Thoracic aorta (tissue), 2 donors: ENCODE measurements at regions not wholly inside any gene's neighbourhood (a gene's known extent, or its start where the extent isn't known, plus 50 kb on each side); places are given as distances from the start of the nearest gene placed in this dataset.

ENCODE experiments used
- ATAC-seq: fragments of 150-250 bp; one replicate; pipeline ENCODE4 v1.8.0; 2017; ENCODE audit warnings: low read depth; ENCODE audit not compliant: insufficient number of reproducible peaks, low FRiP score
- DNase-seq: peaks from one replicate; pipeline ENCODE4 v3.0.0-alpha.2; 2020; ENCODE audit warnings: low spot score
- H3K27ac ChIP-seq, 2 donors: fragments of 200-600 bp; sonication (generic); 1 replicate in 1 of 2; 2 replicates in 1 of 2; pipeline ENCODE4 v1.5.1; 2016; ENCODE audit warnings: mild to moderate bottlenecking in 2 of 2, moderate library complexity in 2 of 2
- H3K27me3 ChIP-seq: fragments of 200-600 bp; sonication (generic); replicated peaks from 2 replicates; pipeline ENCODE4 v1.6.0; 2016; ENCODE audit warnings: mild to moderate bottlenecking; ENCODE audit not compliant: insufficient read depth
- H3K36me3 ChIP-seq: fragments of 200-600 bp; sonication (generic); one replicate; pipeline ENCODE4 v1.5.1; 2016
- H3K4me1 ChIP-seq, 2 donors: fragments of 200-600 bp; sonication (generic); 1 replicate in 1 of 2; 2 replicates in 1 of 2; pipeline versions ENCODE4 v1.5.1 to v1.6.0; 2016; ENCODE audit warnings: low read depth in 2 of 2, mild to moderate bottlenecking in 1 of 2; ENCODE audit not compliant: control insufficient read depth in 1 of 2
- H3K4me3 ChIP-seq: fragments of 200-600 bp; sonication (generic); 2 replicates; pipeline ENCODE4 v1.5.1; 2016; ENCODE audit warnings: mild to moderate bottlenecking
- H3K9me3 ChIP-seq: fragments of 200-600 bp; sonication (generic); 2 replicates; pipeline ENCODE4 v1.5.1; 2016
- TF ChIP-seq, protein P1 (sequence below): fragments of 200-600 bp; sonication (generic); IDR thresholded peaks from one replicate; pipeline ENCODE4 v1.5.1; 2019; ENCODE audit warnings: antibody characterized with exemption

DNA sequence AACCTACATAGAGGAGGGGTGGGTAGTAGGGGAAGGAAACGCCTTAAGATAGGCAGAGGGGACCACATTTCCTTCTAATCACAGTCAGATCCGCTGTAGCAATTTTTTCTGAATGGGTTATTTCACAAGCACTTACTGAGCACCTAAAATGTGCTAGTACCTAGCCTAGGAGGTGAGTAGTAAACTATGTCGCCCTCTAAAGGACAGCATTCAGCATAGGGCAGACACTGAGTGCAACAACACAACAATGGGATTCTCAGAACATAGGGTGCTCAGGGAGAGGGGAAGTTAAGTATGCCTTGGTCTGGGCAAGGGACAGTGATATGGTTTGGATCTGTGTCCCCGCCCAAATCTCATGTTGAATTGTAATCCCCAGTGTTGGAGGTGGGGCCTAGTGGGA, 166.1 kb upstream of the RAB6C start:
- ATAC-seq (no peak), DNase-seq (no peak)
- no peaks in the 10 kb centered on the region for H3K36me3 ChIP-seq
- TF ChIP-seq, protein P1, sequence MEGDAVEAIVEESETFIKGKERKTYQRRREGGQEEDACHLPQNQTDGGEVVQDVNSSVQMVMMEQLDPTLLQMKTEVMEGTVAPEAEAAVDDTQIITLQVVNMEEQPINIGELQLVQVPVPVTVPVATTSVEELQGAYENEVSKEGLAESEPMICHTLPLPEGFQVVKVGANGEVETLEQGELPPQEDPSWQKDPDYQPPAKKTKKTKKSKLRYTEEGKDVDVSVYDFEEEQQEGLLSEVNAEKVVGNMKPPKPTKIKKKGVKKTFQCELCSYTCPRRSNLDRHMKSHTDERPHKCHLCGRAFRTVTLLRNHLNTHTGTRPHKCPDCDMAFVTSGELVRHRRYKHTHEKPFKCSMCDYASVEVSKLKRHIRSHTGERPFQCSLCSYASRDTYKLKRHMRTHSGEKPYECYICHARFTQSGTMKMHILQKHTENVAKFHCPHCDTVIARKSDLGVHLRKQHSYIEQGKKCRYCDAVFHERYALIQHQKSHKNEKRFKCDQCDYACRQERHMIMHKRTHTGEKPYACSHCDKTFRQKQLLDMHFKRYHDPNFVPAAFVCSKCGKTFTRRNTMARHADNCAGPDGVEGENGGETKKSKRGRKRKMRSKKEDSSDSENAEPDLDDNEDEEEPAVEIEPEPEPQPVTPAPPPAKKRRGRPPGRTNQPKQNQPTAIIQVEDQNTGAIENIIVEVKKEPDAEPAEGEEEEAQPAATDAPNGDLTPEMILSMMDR: no peak
- no peaks in the 10 kb centered on the region for H3K9me3 ChIP-seq
- H3K4me3 ChIP-seq: no peak overlapping the region
- no peak overlapping the region for H3K27ac ChIP-seq
- H3K27me3 ChIP-seq: no peaks in the 10 kb centered on the region
- no peaks in the 10 kb centered on the region for H3K4me1 ChIP-seq

DNA sequence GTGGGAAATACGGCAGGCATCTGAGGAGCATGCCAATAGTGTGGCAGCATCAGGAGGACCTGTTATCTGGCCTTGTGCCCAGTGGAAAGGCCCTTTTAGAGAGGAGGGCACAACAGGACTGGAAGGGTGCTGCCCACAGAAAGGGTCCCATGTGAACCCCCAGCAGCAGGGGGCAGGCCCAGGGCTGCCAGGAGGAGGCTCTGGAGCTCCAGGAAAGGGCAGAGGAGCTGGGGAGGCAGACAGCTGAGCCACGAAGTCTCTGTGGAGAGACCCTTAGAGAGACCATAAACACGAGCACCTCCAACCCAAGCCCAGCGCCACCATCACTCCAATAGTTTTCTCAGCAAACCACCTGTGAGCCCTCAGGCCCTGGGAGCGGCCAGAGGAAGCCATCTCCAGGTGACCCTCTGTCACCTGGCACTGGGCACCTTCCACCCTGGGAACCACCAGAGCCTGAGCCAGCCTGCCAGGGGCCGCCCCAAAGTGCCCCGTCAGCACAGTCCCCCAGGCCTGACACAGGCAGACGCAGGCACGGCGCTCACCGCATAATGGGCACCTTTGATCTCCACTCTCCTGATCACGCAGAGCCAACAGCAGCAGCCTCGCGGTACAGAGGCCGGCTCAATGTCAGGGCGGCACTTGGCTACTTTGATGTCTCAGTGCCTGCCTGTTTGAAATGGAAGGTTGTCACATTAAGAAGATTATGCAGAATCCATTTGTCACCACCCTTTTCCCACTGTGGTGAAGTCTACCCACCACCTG, 162.5 kb upstream of the RAB6C start:
- ATAC-seq (no peak), DNase-seq (no peak)
- H3K36me3 ChIP-seq: no peaks in the 10 kb centered on the region
- H3K27me3 ChIP-seq: no peaks in the 10 kb centered on the region
- H3K9me3 ChIP-seq: no peaks in the 10 kb centered on the region
- no peak overlapping the region for H3K27ac ChIP-seq
- no peak overlapping the region for H3K4me3 ChIP-seq
- H3K4me1 ChIP-seq: no peaks in the 10 kb centered on the region
- TF ChIP-seq, protein P1: no peak

DNA sequence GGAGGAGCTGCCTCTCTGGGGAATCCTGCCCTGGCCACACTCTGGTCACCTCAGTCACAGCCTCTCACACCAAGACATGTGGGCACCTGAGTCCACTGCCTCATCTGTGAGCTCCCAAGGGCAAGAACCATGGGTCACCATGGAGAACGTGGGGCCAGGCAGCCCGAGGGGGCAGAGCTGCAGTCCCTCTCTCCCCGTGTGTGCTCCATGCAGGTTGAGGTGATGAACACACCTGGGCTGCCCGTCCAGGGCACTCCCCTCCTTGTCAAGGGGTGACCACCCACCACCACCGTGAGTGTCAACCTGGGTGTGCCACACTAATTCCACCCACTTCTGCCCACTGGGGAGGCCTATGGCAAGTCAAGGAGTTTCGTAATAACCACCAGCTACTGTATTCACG, 159.6 kb upstream of the RAB6C start:
- Histone ChIP-seq H3K9me3 (no peaks in the 10 kb centered on the region), H3K27me3 (no peaks in the 10 kb centered on the region), H3K27ac (no peak overlapping the region), H3K4me1 (no peaks in the 10 kb centered on the region), H3K36me3 (no peaks in the 10 kb centered on the region), H3K4me3 (no peak overlapping the region)
- DNase-seq: no peak
- TF ChIP-seq, protein P1: no peak
- ATAC-seq: no peak

DNA sequence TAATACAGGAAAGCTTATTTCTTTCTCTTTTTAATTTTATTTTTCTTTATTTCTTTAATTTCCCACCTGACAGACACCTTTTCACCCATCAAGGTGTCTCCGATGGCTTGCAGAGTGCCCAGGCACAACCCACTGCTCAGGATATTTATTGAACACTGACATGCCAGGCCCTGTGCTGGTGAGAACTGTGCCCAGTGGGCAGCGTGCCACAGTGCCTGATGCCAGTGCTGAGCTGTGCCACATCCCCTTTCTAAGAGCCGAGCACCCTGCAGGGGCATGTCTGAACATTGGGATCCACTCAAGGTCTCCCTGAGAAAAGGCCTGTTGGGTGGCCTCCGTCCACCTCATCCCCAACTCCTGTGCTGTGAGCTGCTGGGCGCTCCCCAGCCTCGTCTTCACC, 158.6 kb upstream of the RAB6C start:
- no peaks in the 10 kb centered on the region for H3K4me1 ChIP-seq
- H3K9me3 ChIP-seq: no peaks in the 10 kb centered on the region
- H3K27ac ChIP-seq: no peak overlapping the region
- no peaks in the 10 kb centered on the region for H3K27me3 ChIP-seq
- H3K4me3 ChIP-seq: no peak overlapping the region
- DNase-seq (no peak), ATAC-seq (no peak)
- TF ChIP-seq, protein P1: no peak
- no peaks in the 10 kb centered on the region for H3K36me3 ChIP-seq

DNA sequence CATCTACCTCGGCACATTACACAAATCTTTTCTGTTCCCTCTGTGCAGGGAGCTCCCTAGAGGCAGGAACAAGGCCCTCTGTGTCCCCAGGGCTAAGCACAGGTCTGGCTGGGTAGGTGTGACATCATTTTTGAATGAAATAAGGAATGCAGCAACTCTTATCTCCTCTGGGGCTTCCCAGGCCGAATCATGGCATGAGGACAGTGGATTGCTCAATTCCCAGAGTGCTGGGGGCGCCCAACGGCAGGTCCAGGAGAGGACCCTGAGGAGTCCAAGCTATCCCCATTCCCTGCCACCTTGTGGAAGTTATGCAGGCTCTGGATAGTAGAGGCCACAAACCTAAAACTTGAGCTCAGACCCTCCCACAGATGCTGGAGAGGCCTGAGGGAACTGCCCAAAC, 158.0 kb upstream of the RAB6C start:
- H3K27me3 ChIP-seq: no peaks in the 10 kb centered on the region
- H3K4me3 ChIP-seq: no peak overlapping the region
- no peaks in the 10 kb centered on the region for H3K4me1 ChIP-seq
- H3K36me3 ChIP-seq: no peaks in the 10 kb centered on the region
- H3K9me3 ChIP-seq: no peaks in the 10 kb centered on the region
- DNase-seq: no peak
- no peak for ATAC-seq
- H3K27ac ChIP-seq: no peak overlapping the region
- TF ChIP-seq, protein P1: no peak
